Renal cortical epithelial cell (primary cell): ENCODE measurements at regions not wholly inside any gene's neighbourhood (a gene's known extent, or its start where the extent isn't known, plus 50 kb on each side); places are given as distances from the start of the nearest gene placed in this dataset.

Source experiments
- DNase-seq: peaks from one replicate; pipeline ENCODE4 v3.0.0-alpha.2; 2011; ENCODE audit warnings: low read depth

DNA sequence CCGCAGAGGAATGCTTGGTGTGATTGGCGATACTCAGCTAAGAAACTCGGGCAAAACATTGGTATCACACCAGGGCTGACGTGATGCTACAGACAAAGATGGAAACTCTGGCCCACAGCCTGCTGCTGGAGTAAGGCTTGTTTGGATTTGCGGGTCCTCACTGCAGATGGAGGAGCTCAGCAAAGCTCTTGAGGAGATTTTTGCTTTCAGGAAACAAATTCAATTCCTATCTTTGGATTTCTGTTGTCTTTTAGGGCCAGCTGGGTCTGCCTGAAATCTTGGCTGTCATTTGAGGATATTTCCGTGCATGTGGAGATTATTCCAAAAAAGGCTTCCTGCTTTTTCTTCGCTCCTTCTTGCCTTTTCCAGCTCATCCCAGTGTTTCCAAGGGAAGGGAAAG lies 475.8 kb downstream of the TSN start:
- no peak for DNase-seq

GRCh38 chr2:122233372-122233771 lies 477.9 kb downstream of the TSN start:
- DNase-seq, result no peak

GRCh38 chr2:122236152-122236874 lies 480.9 kb downstream of the TSN start:
- DNase-seq, result peak; percentile 97

GRCh38 chr2:122236925-122237324 lies 481.5 kb downstream of the TSN start:
- DNase-seq, result no peak

- peak; percentile 38 for DNase-seq
These were observed 482.0 kb downstream of the TSN start for GRCh38 chr2:122237450-122237849.

DNA sequence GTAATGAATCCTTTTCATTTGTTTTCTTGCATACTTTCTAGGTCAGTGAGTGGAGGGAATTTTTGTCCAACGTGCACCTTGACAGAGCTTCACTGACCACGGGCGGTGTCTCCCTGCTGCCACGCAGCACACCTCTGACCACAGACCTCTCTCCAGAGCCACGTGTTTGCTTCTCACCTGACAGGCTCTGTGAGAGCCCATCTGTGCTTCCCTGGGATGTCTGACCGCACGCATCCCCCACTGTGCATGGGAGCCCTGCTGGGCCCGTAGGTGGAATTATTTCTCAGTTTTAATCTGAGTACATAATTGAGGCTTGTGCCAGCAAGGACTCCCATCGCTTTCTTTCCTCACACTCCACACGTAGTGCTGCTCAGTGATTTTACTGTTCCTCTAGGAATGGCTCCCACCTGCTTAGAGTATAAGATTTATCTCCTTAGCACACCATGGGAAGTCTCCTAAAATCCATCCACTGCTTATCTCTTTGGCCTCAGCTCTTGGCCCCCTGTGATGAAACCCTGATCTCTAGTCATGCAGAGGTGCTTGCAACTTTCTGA lies 482.6 kb downstream of the TSN start:
- no peak for DNase-seq

DNA sequence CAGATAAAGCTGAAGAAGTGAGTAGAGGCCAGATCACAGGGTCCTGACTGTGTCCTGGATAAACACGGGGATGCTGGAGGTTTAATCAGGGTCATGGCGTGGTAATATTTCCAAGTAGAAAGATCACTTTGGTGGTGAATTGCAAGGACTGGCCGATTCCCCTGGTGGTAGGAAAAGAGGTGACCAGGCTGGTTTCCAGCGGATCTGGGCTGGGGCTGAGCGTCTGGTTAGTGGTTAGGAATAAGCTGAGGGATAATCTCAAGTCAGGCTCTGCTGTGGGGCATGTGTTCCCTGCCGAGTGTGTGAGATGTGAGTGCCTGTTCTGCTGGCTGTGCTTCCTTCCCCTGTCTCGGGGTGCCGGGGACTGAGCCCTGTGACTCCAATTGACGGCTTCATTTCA lies 484.0 kb downstream of the TSN start:
- no peak for DNase-seq

DNA sequence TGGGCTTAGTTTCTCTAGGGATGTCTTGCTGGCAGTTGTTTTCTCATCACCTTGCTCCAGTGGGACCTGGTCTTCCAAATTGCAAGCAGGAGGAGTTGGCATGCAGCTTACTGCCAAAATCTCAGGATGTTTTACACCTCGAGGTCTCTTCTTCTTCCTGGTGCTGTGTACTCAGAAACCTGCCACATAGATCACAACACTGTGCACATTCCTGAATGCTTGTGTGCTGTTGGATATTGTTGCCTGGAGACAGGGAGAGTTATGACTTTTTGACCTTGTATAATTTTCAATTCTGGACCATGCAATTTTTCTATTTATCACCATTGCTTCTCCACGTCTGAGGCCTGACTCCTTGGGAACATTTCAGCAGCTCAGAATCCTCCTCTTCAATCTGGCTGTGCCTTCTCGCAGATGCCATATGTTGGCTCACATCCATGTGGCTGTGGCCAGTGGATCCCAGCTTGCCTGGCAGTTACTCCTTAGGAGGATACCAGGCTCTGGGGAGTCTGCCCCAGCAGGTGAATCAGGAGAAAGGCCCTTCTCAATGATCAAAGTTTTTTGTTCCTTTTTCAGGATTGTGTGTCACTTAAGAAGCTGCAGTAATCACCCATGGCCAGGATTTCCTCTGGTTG lies 489.3 kb downstream of the TSN start:
- peak; percentile 38 for DNase-seq

DNA sequence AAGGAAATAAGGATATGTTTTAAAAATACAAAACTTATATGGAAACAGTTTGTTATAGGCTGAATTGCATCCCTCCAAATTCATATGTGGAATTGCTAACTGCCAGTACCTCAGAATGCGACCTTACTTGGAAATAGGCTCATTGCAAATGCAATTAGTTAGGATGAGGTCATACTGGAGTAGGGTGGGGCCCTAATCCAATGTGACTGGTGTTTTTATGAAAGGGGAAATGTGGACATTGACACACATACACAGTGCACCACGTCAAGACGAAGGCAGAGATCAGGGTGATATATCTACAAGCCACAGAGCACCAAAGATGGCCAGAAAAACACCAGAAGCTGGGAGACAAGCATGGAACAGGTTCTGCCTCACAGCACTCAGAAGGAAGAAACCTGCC lies 494.2 kb downstream of the TSN start:
- DNase-seq, result no peak

GRCh38 chr2:122251158-122251557 lies 495.7 kb downstream of the TSN start:
- no peak for DNase-seq

DNA sequence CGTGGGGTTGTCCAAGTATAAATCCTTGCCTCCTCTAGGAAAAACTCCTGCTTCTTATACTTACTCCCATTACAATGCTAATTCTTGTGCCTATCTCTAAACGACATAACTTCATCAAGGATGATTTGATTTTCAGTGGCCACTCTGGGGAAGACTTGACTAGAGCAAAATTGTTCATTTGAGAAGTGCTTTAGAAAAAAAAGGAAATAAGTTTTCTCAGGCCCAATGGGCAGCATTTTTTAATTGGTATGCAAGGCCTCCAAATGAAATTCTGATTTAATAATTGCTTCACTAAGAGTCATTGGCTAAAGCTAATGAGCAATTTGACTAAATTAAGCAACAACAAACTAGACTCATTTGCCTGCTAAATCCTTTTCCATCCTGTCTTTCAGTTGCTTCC lies 496.1 kb downstream of the TSN start:
- no peak for DNase-seq

- peak; percentile 89 for DNase-seq
These were observed 500.5 kb downstream of the TSN start for GRCh38 chr2:122255924-122256323.

DNA sequence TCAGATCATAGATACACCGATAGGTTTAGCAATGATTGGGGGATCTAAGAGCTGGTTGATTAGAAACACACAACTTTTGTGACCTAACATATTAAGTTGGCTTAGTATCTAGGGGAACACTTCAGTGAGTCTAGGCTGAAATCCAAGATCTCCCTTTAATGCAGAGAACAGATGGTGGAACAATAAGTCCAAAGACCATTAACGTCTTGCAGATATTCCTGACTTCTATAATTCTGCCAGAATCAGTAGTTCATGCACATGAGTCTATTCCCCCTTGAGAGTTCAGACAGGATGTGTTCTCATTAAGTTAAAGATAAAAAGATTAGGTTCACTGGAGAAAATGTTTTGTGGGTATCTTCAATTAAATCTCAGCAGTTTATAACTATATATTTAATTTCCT lies 506.5 kb downstream of the TSN start:
- no peak for DNase-seq

DNA sequence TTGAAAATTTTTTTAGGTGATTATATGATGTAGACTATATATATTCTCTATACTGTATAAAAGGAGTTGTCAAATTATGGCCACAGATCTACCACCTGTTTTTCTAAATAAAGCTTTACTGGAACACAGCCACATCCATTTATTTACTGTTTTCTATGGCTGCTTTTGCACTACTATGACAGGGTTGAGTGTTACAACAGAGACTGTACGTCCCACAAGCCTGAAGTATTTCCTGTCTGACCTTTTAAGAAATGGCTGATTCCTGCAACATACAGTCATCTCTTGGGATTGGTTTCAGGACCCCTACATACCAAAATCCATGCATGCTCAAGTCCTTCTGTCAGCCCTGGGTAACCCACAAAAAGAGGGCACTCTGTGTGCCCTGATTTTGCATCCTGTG lies 508.3 kb downstream of the TSN start:
- no peak for DNase-seq

- DNase-seq, result no peak
These were observed 511.2 kb downstream of the TSN start for GRCh38 chr2:122266636-122267035.

DNA sequence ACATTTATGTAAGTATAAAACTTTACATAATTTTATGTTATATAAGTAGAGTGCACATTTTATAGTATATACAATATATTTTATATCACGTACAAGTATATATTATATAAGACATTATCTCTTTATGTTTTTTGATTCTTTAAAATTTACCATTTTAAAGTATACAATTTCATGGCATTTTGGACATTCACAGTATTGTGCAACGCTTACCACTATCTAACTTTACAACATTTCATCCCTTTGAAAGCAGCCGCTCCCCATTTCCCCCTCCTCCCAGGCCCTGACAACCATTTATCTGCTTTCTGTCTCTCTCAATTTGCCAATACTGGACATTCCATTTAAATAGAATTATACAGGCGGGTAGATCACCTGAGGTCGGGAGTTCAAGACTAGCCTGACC lies 512.5 kb downstream of the TSN start:
- no peak for DNase-seq

DNA sequence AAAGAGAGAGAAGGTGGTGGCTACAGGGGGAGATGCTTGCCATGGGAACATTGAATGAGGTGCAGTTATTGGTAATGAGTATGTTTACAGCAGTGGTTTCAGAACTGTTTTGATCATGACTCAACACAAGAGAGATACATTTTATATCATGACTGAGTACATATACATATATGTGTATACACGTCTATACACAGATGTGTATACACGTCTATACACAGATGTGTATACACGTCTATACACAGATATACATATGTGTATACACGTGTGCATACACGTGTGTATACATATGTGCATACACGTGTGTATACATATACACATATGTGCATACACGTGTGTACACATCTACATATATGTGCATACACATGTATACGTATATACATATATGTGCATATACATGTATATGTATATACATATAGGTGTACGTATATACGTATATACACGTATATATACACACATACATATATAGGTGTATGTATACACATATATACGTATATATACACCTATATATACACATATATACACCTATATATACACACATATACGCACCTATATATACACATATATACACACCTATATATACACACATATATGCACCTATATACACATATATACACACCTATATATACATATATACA lies 518.5 kb downstream of the TSN start:
- no peak for DNase-seq

DNA sequence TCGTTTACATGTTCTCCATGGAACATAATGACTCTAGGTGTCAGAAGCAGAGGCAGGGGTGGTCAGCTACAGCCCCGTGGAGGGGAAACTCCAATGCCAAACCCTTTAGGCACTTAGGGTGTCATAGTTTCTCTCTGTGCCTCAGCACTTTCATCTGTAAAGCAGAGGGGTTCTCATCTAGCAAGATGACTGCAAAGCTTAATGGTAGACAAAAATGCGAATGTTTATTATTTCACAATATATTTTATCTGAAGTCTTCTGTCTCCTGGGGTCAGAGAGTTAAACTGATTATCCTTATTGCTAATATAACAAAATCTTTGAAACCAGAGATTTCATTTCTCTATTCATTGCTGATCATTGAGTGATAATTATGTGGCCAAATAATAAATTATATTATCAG lies 522.5 kb downstream of the TSN start:
- no peak for DNase-seq

DNA sequence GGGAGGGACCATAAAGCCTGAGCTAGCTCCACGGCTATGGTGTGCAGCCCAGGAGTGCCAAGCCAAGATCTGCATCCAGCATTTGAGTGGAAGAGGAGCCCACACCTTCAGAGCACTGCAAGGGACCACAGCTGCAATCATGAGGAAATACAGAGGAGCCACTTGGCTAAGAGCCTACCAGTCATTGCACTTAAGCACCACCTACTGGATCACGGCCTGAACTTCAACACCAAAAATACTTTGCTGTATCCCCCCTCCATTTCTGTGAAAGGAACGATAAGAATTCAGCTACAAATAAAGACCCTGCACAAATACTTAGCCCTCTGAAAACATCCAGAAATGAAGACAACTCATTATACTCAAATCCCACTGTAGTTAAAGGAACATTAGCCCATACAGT lies 545.3 kb downstream of the TSN start:
- no peak for DNase-seq

GRCh38 chr2:122307763-122308162 lies 552.3 kb downstream of the TSN start:
- DNase-seq, result peak; percentile 99

DNA sequence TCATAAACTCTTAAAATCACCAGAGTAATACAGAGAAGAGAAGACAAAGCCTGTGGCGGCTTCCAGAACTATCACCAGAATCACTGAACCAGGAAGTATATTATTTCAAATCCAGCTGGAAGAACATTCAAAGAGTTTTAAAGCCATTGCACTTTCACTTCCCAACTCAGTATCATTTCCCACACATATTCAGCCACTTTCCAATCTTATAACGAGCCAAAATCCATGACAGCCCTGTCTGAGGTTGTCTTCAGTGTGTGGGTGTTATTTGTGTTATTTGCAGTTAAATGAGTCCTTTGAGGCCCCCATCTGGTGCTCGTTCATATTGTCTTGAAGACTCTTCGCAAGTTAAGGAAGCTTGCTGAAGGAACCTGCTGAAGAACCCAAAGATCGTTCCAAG lies 559.9 kb downstream of the TSN start:
- no peak for DNase-seq

- DNase-seq, result peak; percentile 50
These were observed 564.2 kb downstream of the TSN start for GRCh38 chr2:122319539-122320132.

- DNase-seq, result no peak
These were observed 567.4 kb downstream of the TSN start for GRCh38 chr2:122322815-122323214.
